ENCODE measurements at regions not wholly inside any gene's neighbourhood (a gene's known extent, or its start where the extent isn't known, plus 50 kb on each side); places are given as distances from the start of the nearest gene placed in this dataset.

GRCh38 chr7:67341153-67341768 lies 344.6 kb downstream of the TYW1 start:
- TF ChIP-seq EZH2 (IDR thresholded peaks at IDR 0.05; ENCODE audit: insufficient read depth, poor library complexity, severe bottlenecking) (no peak), EZH2phosphoT487 (IDR thresholded peaks at IDR 0.05; ENCODE audit: insufficient read depth, low read depth) (no peak)

Data from GM23248 (cell line).